ENCODE measurements at regions not wholly inside any gene's neighbourhood (a gene's known extent, or its start where the extent isn't known, plus 50 kb on each side); places are given as distances from the start of the nearest gene placed in this dataset.

DNA sequence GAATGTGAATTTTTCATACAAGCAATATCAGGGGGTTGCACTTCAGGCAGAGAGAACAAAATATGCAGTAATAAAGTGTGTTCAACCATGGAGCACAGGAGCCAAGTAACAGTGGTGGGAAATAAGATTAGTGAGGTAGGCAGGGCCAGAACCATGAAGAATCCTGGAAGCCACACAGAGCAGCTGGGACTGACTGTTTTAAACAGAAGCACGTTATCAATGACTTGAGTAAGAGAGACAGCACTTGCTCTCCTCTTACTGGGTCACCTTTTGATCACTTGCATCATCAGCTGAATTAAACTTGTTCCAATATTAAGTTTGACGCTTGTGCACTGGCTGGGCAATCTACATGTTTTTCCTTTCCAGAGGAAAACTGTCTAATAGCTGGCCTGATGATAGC lies 238.5 kb downstream of the TBX18 start:
- TF ChIP-seq POLR2A (IDR thresholded peaks at IDR 0.05; ENCODE audit: low read length) = no peak
- TF ChIP-seq GATA1 (IDR thresholded peaks at IDR 0.05; ENCODE audit: low read depth, low read length) = no peak
- DNase-seq = no peak

DNA sequence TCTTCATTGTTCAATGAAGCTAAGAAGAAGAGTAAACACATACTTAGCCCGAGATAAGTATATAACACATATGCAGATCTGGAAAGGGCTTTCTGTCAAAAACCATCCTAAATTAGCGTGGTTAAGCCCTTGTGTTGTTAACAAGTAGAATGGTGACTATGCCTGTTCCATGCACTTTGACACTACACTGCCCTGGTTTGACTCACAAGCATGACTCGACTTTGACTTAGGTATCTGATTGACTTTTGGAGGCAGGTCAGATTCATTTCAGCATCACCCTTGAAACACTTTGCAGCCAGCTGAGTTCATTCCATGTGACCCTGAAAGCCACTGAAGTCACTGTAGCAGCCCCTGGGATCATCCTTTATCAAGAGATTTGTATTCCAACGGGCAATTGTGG lies 239.8 kb downstream of the TBX18 start:
- no peak for TF ChIP-seq GATA1 (IDR thresholded peaks at IDR 0.05; ENCODE audit: low read depth, low read length)
- no peak for TF ChIP-seq POLR2A (IDR thresholded peaks at IDR 0.05; ENCODE audit: low read length)
- peak in 1 of 2 experiments; percentile 12 for DNase-seq

- TF ChIP-seq POLR2A (IDR thresholded peaks at IDR 0.05; ENCODE audit: low read length) (no peak), GATA1 (IDR thresholded peaks at IDR 0.05; ENCODE audit: low read depth, low read length) (no peak)
- DNase-seq = no peak
These were observed 242.3 kb downstream of the TBX18 start for GRCh38 chr6:84522135-84522549.

- no peak for DNase-seq
These were observed 242.9 kb downstream of the TBX18 start for GRCh38 chr6:84521511-84521910.

DNA sequence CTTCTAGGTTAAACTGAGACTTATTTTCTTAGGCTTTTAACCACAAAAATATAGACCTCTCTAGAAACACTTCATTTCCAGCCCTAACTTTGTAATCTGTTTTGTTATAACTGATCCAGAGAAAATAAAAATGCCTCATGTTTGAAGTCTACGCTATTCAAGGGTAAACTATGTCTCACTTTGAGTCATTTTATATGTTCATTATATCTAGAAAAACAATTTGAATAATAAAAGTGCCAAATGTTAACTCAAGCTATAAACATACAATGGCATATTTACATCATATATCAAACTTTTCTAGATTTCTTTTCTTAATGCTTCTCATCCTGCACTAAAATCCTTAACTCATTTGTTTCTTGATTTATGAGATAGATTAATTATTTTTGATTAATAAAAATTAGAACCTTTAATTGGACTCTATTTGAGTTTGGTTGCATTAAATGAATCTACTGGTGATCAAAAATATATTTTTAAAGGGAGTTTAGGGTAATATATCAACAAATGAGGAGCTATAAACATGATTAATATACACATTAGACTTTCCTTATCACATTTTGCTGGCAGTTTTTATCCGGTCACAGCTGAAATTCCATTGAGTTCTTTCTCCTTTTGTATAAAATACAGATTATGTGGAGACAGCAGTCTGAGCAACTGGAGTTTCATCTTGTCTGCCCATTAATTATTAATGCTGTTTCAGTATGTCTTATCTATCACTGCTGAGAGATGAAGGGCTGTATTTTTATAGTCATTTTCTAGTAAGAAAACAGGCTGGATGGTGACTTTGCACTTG lies 246.5 kb downstream of the TBX18 start:
- TF ChIP-seq GATA1 (IDR thresholded peaks at IDR 0.05; ENCODE audit: low read depth, low read length) = no peak
- no peak for TF ChIP-seq POLR2A (IDR thresholded peaks at IDR 0.05; ENCODE audit: low read length)
- DNase-seq = no peak

More at GRCh38 chr6:84521511-84521910, 242.9 kb downstream of the TBX18 start:
- TF ChIP-seq GATA1 (IDR thresholded peaks at IDR 0.05; ENCODE audit: low read depth, low read length) = no peak

GRCh38 chr6:84516154-84516553 lies 248.2 kb downstream of the TBX18 start:
- DNase-seq = no peak
- no peak for TF ChIP-seq GATA1 (IDR thresholded peaks at IDR 0.05; ENCODE audit: low read depth, low read length)
- no peak for TF ChIP-seq POLR2A (IDR thresholded peaks at IDR 0.05; ENCODE audit: low read length)

- DNase-seq = no peak
- TF ChIP-seq POLR2A (IDR thresholded peaks at IDR 0.05; ENCODE audit: low read length) = no peak
- TF ChIP-seq GATA1 (IDR thresholded peaks at IDR 0.05; ENCODE audit: low read depth, low read length) = no peak
These were observed 249.3 kb downstream of the TBX18 start for GRCh38 chr6:84515067-84515466.

GRCh38 chr6:84514089-84514971 lies 250.1 kb downstream of the TBX18 start:
- no peak for DNase-seq
- TF ChIP-seq GATA1 (IDR thresholded peaks at IDR 0.05; ENCODE audit: low read depth, low read length) (no peak), POLR2A (IDR thresholded peaks at IDR 0.05; ENCODE audit: low read length) (no peak)

DNA sequence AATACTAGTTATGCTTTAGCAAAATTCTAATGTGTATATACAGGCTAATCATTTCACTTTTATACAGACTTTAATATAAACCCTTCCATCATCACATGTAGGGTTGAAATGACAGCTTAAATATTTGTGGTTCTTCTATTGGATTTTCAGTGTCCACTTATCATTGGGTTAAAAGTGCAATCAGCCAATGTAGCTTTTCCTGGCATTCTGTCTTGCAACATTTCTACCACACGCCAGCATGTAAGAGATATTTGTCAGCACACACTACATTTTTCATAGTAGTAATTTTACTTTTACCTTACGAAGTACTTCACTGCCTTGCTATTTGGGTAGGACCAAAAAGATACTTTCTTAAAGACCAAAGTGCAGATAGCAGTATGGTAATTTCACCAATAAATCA lies 252.0 kb downstream of the TBX18 start:
- TF ChIP-seq GATA1 (IDR thresholded peaks at IDR 0.05; ENCODE audit: low read depth, low read length) = no peak
- TF ChIP-seq POLR2A (IDR thresholded peaks at IDR 0.05; ENCODE audit: low read length) = no peak
- no peak for DNase-seq

- DNase-seq = no peak
- TF ChIP-seq POLR2A (IDR thresholded peaks at IDR 0.05; ENCODE audit: low read length) (no peak), GATA1 (IDR thresholded peaks at IDR 0.05; ENCODE audit: low read depth, low read length) (no peak)
These were observed 252.5 kb downstream of the TBX18 start for GRCh38 chr6:84511929-84512328.

GRCh38 chr6:84508981-84509380 lies 255.4 kb downstream of the TBX18 start:
- no peak for DNase-seq
- no peak for TF ChIP-seq POLR2A (IDR thresholded peaks at IDR 0.05; ENCODE audit: low read length)
- no peak for TF ChIP-seq GATA1 (IDR thresholded peaks at IDR 0.05; ENCODE audit: low read depth, low read length)

DNA sequence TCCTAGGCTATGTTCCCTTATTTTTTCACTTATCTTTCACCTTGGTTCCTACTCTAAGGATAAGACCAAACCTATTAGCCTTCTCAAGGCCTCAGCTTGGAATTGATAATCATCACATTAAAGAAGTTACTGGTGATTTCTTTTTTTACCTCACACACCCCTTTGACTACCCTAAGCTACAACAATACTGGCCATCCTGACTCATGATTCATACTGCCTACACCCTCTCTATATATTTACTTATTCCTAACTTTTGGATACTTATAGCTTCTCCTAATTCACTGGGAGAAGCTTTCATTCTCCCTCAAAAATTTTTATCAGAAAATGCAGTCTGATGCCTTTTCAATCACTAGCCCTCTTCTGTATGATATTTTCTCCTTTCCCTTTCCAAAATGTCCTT lies 256.1 kb downstream of the TBX18 start:
- DNase-seq = no peak
- TF ChIP-seq GATA1 (IDR thresholded peaks at IDR 0.05; ENCODE audit: low read depth, low read length) (no peak), POLR2A (IDR thresholded peaks at IDR 0.05; ENCODE audit: low read length) (no peak)

DNA sequence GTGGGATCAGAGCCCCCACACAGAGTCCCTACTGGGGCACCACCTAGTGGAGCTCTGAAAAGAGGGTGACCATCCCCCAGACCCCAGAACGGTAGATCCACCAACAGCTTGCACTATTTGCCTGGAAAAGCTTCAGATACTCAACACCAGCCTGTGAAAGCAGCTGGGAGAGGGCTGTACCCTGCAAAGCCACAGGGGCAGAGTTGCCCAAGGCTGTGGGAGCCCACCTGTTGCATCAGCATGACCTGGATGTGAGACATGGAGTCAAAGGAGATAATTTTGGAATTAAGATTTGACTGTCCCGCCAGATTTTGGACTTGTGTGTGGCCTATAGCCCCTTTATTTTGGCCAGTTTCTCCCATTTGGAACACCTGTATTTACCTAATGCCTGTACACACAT lies 260.4 kb downstream of the TBX18 start:
- TF ChIP-seq POLR2A (IDR thresholded peaks at IDR 0.05; ENCODE audit: low read length) (no peak), GATA1 (IDR thresholded peaks at IDR 0.05; ENCODE audit: low read depth, low read length) (no peak)
- DNase-seq = no peak

- no peak for DNase-seq
- TF ChIP-seq POLR2A (IDR thresholded peaks at IDR 0.05; ENCODE audit: low read length) (no peak), GATA1 (IDR thresholded peaks at IDR 0.05; ENCODE audit: low read depth, low read length) (no peak)
These were observed 263.1 kb downstream of the TBX18 start for GRCh38 chr6:84501315-84501714.

All from erythroblast (primary cell).